HG02571 (cell line): ENCODE measurements at regions not wholly inside any gene's neighbourhood (a gene's known extent, or its start where the extent isn't known, plus 50 kb on each side); places are given as distances from the start of the nearest gene placed in this dataset.
"Not testable (repeated sequence)": the region's sequence is repeated elsewhere in the genome, so short reads cannot be mapped to it uniquely, and the experiment has no call there.

Experiments used
- ATAC-seq: cut with Tn5 transposase; IDR thresholded peaks from one replicate; pipeline ENCODE4 v1.9.1; 2021; ENCODE audit warnings: mild to moderate bottlenecking, moderate library complexity; ENCODE audit not compliant: unreplicated experiment

- no peak for ATAC-seq
Observed at GRCh38 chr12:105480162-105480561, 149.7 kb downstream of the C12orf75 start.

GRCh38 chr12:105481392-105482300 lies 151.2 kb downstream of the C12orf75 start:
- no peak for ATAC-seq

GRCh38 chr12:105482951-105483350 lies 152.5 kb downstream of the C12orf75 start:
- no peak for ATAC-seq

GRCh38 chr12:105483691-105484090 lies 153.2 kb downstream of the C12orf75 start:
- ATAC-seq = no peak

- ATAC-seq = no peak
Observed at GRCh38 chr12:105485321-105485910, 154.9 kb downstream of the C12orf75 start.

- ATAC-seq = no peak
Observed at GRCh38 chr12:105485921-105486320, 155.4 kb downstream of the C12orf75 start.

GRCh38 chr12:105487963-105488362 lies 157.5 kb downstream of the C12orf75 start:
- no peak for ATAC-seq

- ATAC-seq = no peak
Observed at GRCh38 chr12:105492591-105493545, 162.4 kb downstream of the C12orf75 start.

- no peak for ATAC-seq
Observed at GRCh38 chr12:105499205-105499604, 168.7 kb downstream of the C12orf75 start.

GRCh38 chr12:105500676-105501075 lies 170.2 kb downstream of the C12orf75 start:
- not testable (repeated sequence) for ATAC-seq

GRCh38 chr12:105502426-105502930 lies 172.0 kb downstream of the C12orf75 start:
- no peak for ATAC-seq

- no peak for ATAC-seq
Observed at GRCh38 chr12:105503619-105504018, 173.1 kb downstream of the C12orf75 start.

- ATAC-seq = no peak
Observed at GRCh38 chr12:105504286-105504685, 173.8 kb downstream of the C12orf75 start.

GRCh38 chr12:105506678-105507310 lies 176.3 kb downstream of the C12orf75 start:
- no peak for ATAC-seq

- no peak for ATAC-seq
Observed at GRCh38 chr12:105507311-105508038, 177.0 kb downstream of the C12orf75 start.

- no peak for ATAC-seq
Observed at GRCh38 chr12:105508096-105508495, 177.6 kb downstream of the C12orf75 start.

- no peak for ATAC-seq
Observed at GRCh38 chr12:105510526-105510925, 180.0 kb downstream of the C12orf75 start.

- ATAC-seq = not testable (repeated sequence)
Observed at GRCh38 chr12:105512861-105513260, 182.4 kb downstream of the C12orf75 start.

- ATAC-seq = no peak
Observed at GRCh38 chr12:105522166-105522825, 191.8 kb downstream of the C12orf75 start.
